Loucy (cell line): ENCODE measurements at regions not wholly inside any gene's neighbourhood (a gene's known extent, or its start where the extent isn't known, plus 50 kb on each side); places are given as distances from the start of the nearest gene placed in this dataset.

ENCODE experiments used
- CTCF ChIP-seq: fragments of 200-600 bp; sonication (generic); conservative IDR thresholded peaks from 2 replicates; pipeline ENCODE4 v1.5.1; 2014; ENCODE audit warnings: mild to moderate bottlenecking, antibody characterized with exemption, low read length
- EZH2phosphoT487 ChIP-seq: fragments of 200-600 bp; IDR thresholded peaks from 2 replicates; pipeline ENCODE4 v1.6.1; 2018; ENCODE audit warnings: antibody characterized with exemption, mild to moderate bottlenecking, moderate library complexity, borderline replicate concordance

DNA sequence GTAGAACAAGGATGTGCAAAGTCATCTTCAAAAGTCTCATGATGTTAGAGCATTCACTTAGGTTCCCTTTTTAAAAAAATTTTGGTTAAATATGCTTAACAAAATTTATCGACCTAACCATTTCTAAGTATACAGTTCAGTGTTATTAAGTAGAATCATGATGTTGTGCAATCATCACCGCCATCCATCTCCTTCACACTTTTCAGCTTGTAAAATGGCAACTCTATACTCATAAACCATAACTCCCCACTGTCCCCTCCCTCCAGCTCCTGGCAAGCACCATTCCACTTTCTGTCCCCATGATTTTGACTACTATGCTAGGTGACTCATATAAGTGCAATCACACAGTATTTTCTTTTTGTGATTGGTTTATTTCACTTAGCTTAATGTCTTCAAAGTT lies 895.0 kb downstream of the TBL1XR1 start:
- TF ChIP-seq CTCF, result no peak
- no peak for TF ChIP-seq EZH2phosphoT487
